DOHH2 (cell line): ENCODE measurements at regions not wholly inside any gene's neighbourhood (a gene's known extent, or its start where the extent isn't known, plus 50 kb on each side); places are given as distances from the start of the nearest gene placed in this dataset.

Source experiments
- H3F3A ChIP-seq: fragments of 200-600 bp; sonication (generic), shearing (Covaris generic); 2 replicates; pipeline ENCODE4 v1.6.0; 2016; ENCODE audit warnings: antibody characterized with exemption, mild to moderate bottlenecking; ENCODE audit not compliant: control insufficient read depth, insufficient read depth
- H3K27ac ChIP-seq: fragments of 200-600 bp; sonication (generic); 2 replicates; pipeline ENCODE4 v1.5.1; 2014; ENCODE audit warnings: low read depth, mild to moderate bottlenecking, low read length, moderate library complexity
- H3K27me3 ChIP-seq: fragments of 200-600 bp; sonication (generic); 2 replicates; pipeline ENCODE4 v1.6.1; 2014; ENCODE audit warnings: mild to moderate bottlenecking, low read length, mixed read lengths; ENCODE audit not compliant: control insufficient read depth
- H3K36me3 ChIP-seq: fragments of 200-600 bp; sonication (generic); 2 replicates; pipeline ENCODE4 v1.6.1; 2014; ENCODE audit warnings: mild to moderate bottlenecking, low read length, moderate library complexity, mixed read lengths; ENCODE audit not compliant: control insufficient read depth
- H3K4me1 ChIP-seq: fragments of 200-600 bp; sonication (generic); 2 replicates; pipeline ENCODE4 v1.6.1; 2014; ENCODE audit warnings: mild to moderate bottlenecking, low read length, mixed read lengths; ENCODE audit not compliant: control insufficient read depth
- H3K4me2 ChIP-seq: fragments of 200-600 bp; sonication (generic); 2 replicates; pipeline ENCODE4 v1.6.0; 2014; ENCODE audit warnings: mild to moderate bottlenecking, low read length, moderate library complexity
- H3K4me3 ChIP-seq: fragments of 200-600 bp; sonication (generic); 2 replicates; pipeline ENCODE4 v1.5.1; 2014; ENCODE audit warnings: mild to moderate bottlenecking, low read length, mixed read lengths
- H3K79me2 ChIP-seq: fragments of 200-600 bp; sonication (generic); 2 replicates; pipeline ENCODE4 v1.6.1; 2014; ENCODE audit warnings: mild to moderate bottlenecking, low read length, mixed read lengths; ENCODE audit not compliant: control insufficient read depth
- H3K9me2 ChIP-seq: fragments of 200-600 bp; sonication (generic); replicated peaks from 2 replicates; pipeline ENCODE4 v1.6.1; 2014; ENCODE audit warnings: mild to moderate bottlenecking, low read length, mixed read lengths; ENCODE audit not compliant: control insufficient read depth
- H3K9me3 ChIP-seq: fragments of 200-600 bp; sonication (generic); 2 replicates; pipeline ENCODE4 v1.6.1; 2014; ENCODE audit warnings: antibody characterized with exemption, low read length, mixed read lengths; ENCODE audit not compliant: control insufficient read depth, insufficient read depth
- H4K20me1 ChIP-seq: fragments of 200-600 bp; sonication (generic); 2 replicates; pipeline ENCODE4 v1.6.0; 2014; ENCODE audit warnings: low read depth, mild to moderate bottlenecking, antibody characterized with exemption, low read length, moderate library complexity; ENCODE audit not compliant: control insufficient read depth, insufficient read depth
- CTCF ChIP-seq: fragments of 200-600 bp; sonication (generic); IDR thresholded peaks from one replicate; pipeline ENCODE4 v1.5.1; 2014; ENCODE audit warnings: antibody characterized with exemption, mild to moderate bottlenecking, low read depth, low read length; ENCODE audit not compliant: poor library complexity, severe bottlenecking
- EZH2phosphoT487 ChIP-seq: fragments of 200-600 bp; sonication (generic); IDR thresholded peaks from 2 replicates; pipeline ENCODE4 v1.6.1; 2017; ENCODE audit warnings: borderline replicate concordance, mild to moderate bottlenecking, antibody characterized with exemption, low read length, moderate library complexity, mixed read lengths

GRCh38 chr14:82647088-82647810, 1113.6 kb upstream of the SEL1L start:
- H3K4me3 ChIP-seq, result no peak overlapping the region
- H4K20me1 ChIP-seq, result no peaks in the 10 kb centered on the region
- H3K4me1 ChIP-seq, result no peaks in the 10 kb centered on the region
- no peaks in the 10 kb centered on the region for H3K9me2 ChIP-seq
- H3K27me3 ChIP-seq, result no peaks in the 10 kb centered on the region
- no peaks in the 10 kb centered on the region for H3K79me2 ChIP-seq
- no peak overlapping the region for H3K27ac ChIP-seq
- no peaks in the 10 kb centered on the region for H3K9me3 ChIP-seq
- TF ChIP-seq EZH2phosphoT487 (no peak), CTCF (no peak)
- no peak overlapping the region for H3K4me2 ChIP-seq
- no peaks in the 10 kb centered on the region for H3F3A ChIP-seq
- no peaks in the 10 kb centered on the region for H3K36me3 ChIP-seq

- no peak overlapping the region for H3K4me3 ChIP-seq
- H4K20me1 ChIP-seq, result no peaks in the 10 kb centered on the region
- no peaks in the 10 kb centered on the region for H3K4me1 ChIP-seq
- no peaks in the 10 kb centered on the region for H3F3A ChIP-seq
- TF ChIP-seq CTCF (no peak), EZH2phosphoT487 (no peak)
- no peak overlapping the region for H3K27ac ChIP-seq
- no peaks in the 10 kb centered on the region for H3K9me2 ChIP-seq
- no peaks in the 10 kb centered on the region for H3K79me2 ChIP-seq
- no peaks in the 10 kb centered on the region for H3K9me3 ChIP-seq
- H3K36me3 ChIP-seq, result no peaks in the 10 kb centered on the region
- no peak overlapping the region for H3K4me2 ChIP-seq
- H3K27me3 ChIP-seq, result no peaks in the 10 kb centered on the region
Measured at GRCh38 chr14:82655770-82656169, 1122.1 kb upstream of the SEL1L start.

GRCh38 chr14:82657186-82657675, 1123.6 kb upstream of the SEL1L start:
- Histone ChIP-seq H3K4me3 (no peak overlapping the region), H3K9me3 (no peaks in the 10 kb centered on the region), H3K27me3 (no peaks in the 10 kb centered on the region), H3K4me1 (no peaks in the 10 kb centered on the region), H3K27ac (no peak overlapping the region), H3K9me2 (no peaks in the 10 kb centered on the region), H4K20me1 (no peaks in the 10 kb centered on the region), H3K4me2 (no peak overlapping the region), H3K79me2 (no peaks in the 10 kb centered on the region), H3F3A (no peaks in the 10 kb centered on the region), H3K36me3 (no peaks in the 10 kb centered on the region)
- TF ChIP-seq EZH2phosphoT487, result no peak
- TF ChIP-seq CTCF, result no peak
